ENCODE measurements at regions not wholly inside any gene's neighbourhood (a gene's known extent, or its start where the extent isn't known, plus 50 kb on each side); places are given as distances from the start of the nearest gene placed in this dataset.

GRCh38 chr10:131464789-131465188 is 153.3 kb upstream of the TCERG1L start:
- H3K9me3 Mint-ChIP-seq = peaks cover 0 to 6% (median 0%) of the 10 kb centered on the region in 11 donors
- Histone ChIP-seq H3K4me3 (ENCODE audit: low read length) (no peak overlapping the region), H3K27ac (ENCODE audit: low read depth, low read length) (no peak overlapping the region), H3K27me3 (ENCODE audit: control insufficient read depth in 2 of 2, insufficient read depth in 2 of 2, low read length in 2 of 2) (no peaks in the 10 kb centered on the region), H3K9me3 (ENCODE audit: control insufficient read depth in 2 of 3, low read length in 3 of 3) (no peaks in the 10 kb centered on the region), H3K36me3 (ENCODE audit: control insufficient read depth in 2 of 3, insufficient read depth in 3 of 3, low read length in 3 of 3) (no peaks in the 10 kb centered on the region), H3K4me1 (ENCODE audit: control insufficient read depth in 2 of 2, insufficient read depth in 2 of 2, low read length in 2 of 2) (no peaks in the 10 kb centered on the region)
- POLR2A ChIA-PET = no interaction called here
- CTCF ChIA-PET = no interaction called here
- H3K27me3 Mint-ChIP-seq = peaks cover 0 to 35% (median 17%) of the 10 kb centered on the region in 5 donors
- no peaks in the 10 kb centered on the region for H3K36me3 Mint-ChIP-seq
- DNase-seq (no peak), ATAC-seq (no peak)
- intact Hi-C loops (cut with micrococcal nuclease) = no loop called here
- no peak overlapping the region for H3K27ac Mint-ChIP-seq
- H3K4me3 Mint-ChIP-seq = no peak overlapping the region
- H3K4me1 Mint-ChIP-seq = no peaks in the 10 kb centered on the region

- Mint-ChIP-seq H3K4me3 (no peak overlapping the region), H3K9me3 (peaks cover 0 to 6% (median 0%) of the 10 kb centered on the region in 11 donors), H3K4me1 (no peaks in the 10 kb centered on the region), H3K27ac (no peak overlapping the region), H3K36me3 (no peaks in the 10 kb centered on the region), H3K27me3 (peaks cover 0 to 34% (median 17%) of the 10 kb centered on the region in 5 donors)
- POLR2A ChIA-PET = no interaction called here
- no peak overlapping the region for H3K27ac ChIP-seq (ENCODE audit: low read depth, low read length)
- CTCF ChIA-PET = no interaction called here
- H3K36me3 ChIP-seq (ENCODE audit: control insufficient read depth in 2 of 3, insufficient read depth in 3 of 3, low read length in 3 of 3) = no peaks in the 10 kb centered on the region
- no peaks in the 10 kb centered on the region for H3K27me3 ChIP-seq (ENCODE audit: control insufficient read depth in 2 of 2, insufficient read depth in 2 of 2, low read length in 2 of 2)
- ATAC-seq (no peak), DNase-seq (no peak)
- no peaks in the 10 kb centered on the region for H3K9me3 ChIP-seq (ENCODE audit: control insufficient read depth in 2 of 3, low read length in 3 of 3)
- intact Hi-C loops (cut with micrococcal nuclease) = no loop called here
- no peaks in the 10 kb centered on the region for H3K4me1 ChIP-seq (ENCODE audit: control insufficient read depth in 2 of 2, insufficient read depth in 2 of 2, low read length in 2 of 2)
- no peak overlapping the region for H3K4me3 ChIP-seq (ENCODE audit: low read length)
Measured at GRCh38 chr10:131469551-131469950, 158.0 kb upstream of the TCERG1L start.

GRCh38 chr10:131473645-131474044 is 162.1 kb upstream of the TCERG1L start:
- DNase-seq = no peak
- CTCF ChIA-PET = no interaction called here

GRCh38 chr10:131474416-131474815 is 162.9 kb upstream of the TCERG1L start:
- peaks cover 0 to 32% (median 23%) of the 10 kb centered on the region in 5 donors for H3K27me3 Mint-ChIP-seq
- intact Hi-C loops (cut with micrococcal nuclease) = no loop called here
- Histone ChIP-seq H3K4me3 (ENCODE audit: low read length) (no peak overlapping the region), H3K27me3 (ENCODE audit: control insufficient read depth in 2 of 2, insufficient read depth in 2 of 2, low read length in 2 of 2) (no peaks in the 10 kb centered on the region), H3K36me3 (ENCODE audit: control insufficient read depth in 2 of 3, insufficient read depth in 3 of 3, low read length in 3 of 3) (no peaks in the 10 kb centered on the region), H3K4me1 (ENCODE audit: control insufficient read depth in 2 of 2, insufficient read depth in 2 of 2, low read length in 2 of 2) (no peaks in the 10 kb centered on the region), H3K27ac (ENCODE audit: low read depth, low read length) (no peak overlapping the region), H3K9me3 (ENCODE audit: control insufficient read depth in 2 of 3, low read length in 3 of 3) (no peaks in the 10 kb centered on the region)
- no peak overlapping the region for H3K27ac Mint-ChIP-seq
- H3K4me1 Mint-ChIP-seq = no peaks in the 10 kb centered on the region
- no peak for ATAC-seq
- DNase-seq = no peak
- POLR2A ChIA-PET = no interaction called here
- no peaks in the 10 kb centered on the region for H3K36me3 Mint-ChIP-seq
- H3K4me3 Mint-ChIP-seq = no peak overlapping the region
- CTCF ChIA-PET = no interaction called here
- H3K9me3 Mint-ChIP-seq = peaks cover 0 to 2% (median 0%) of the 10 kb centered on the region in 11 donors

More at GRCh38 chr10:131473645-131474044, 162.1 kb upstream of the TCERG1L start:
- Mint-ChIP-seq H3K4me1 (no peaks in the 10 kb centered on the region), H3K27me3 (peaks cover 0 to 28% (median 25%) of the 10 kb centered on the region in 5 donors), H3K9me3 (peaks cover 0 to under 1% (median 0%) of the 10 kb centered on the region in 11 donors), H3K4me3 (no peak overlapping the region), H3K27ac (no peak overlapping the region), H3K36me3 (no peaks in the 10 kb centered on the region)
- intact Hi-C loops (cut with micrococcal nuclease) = no loop called here
- H3K27ac ChIP-seq (ENCODE audit: low read depth, low read length) = no peak overlapping the region
- no peak for ATAC-seq
- H3K4me3 ChIP-seq (ENCODE audit: low read length) = no peak overlapping the region
- H3K27me3 ChIP-seq (ENCODE audit: control insufficient read depth in 2 of 2, insufficient read depth in 2 of 2, low read length in 2 of 2) = no peaks in the 10 kb centered on the region
- H3K9me3 ChIP-seq (ENCODE audit: control insufficient read depth in 2 of 3, low read length in 3 of 3) = no peaks in the 10 kb centered on the region
- POLR2A ChIA-PET = no interaction called here
- H3K4me1 ChIP-seq (ENCODE audit: control insufficient read depth in 2 of 2, insufficient read depth in 2 of 2, low read length in 2 of 2) = no peaks in the 10 kb centered on the region
- no peaks in the 10 kb centered on the region for H3K36me3 ChIP-seq (ENCODE audit: control insufficient read depth in 2 of 3, insufficient read depth in 3 of 3, low read length in 3 of 3)

GRCh38 chr10:131475043-131475442 is 163.5 kb upstream of the TCERG1L start:
- Mint-ChIP-seq H3K9me3 (peaks cover 0 to 2% (median 0%) of the 10 kb centered on the region in 11 donors), H3K4me3 (no peak overlapping the region), H3K27ac (no peak overlapping the region), H3K36me3 (no peaks in the 10 kb centered on the region), H3K27me3 (peaks cover 0 to 36% (median 17%) of the 10 kb centered on the region in 5 donors), H3K4me1 (no peaks in the 10 kb centered on the region)
- ChIA-PET POLR2A (no interaction called here), CTCF (no interaction called here)
- intact Hi-C loops (cut with micrococcal nuclease) = no loop called here
- H3K27ac ChIP-seq (ENCODE audit: low read depth, low read length) = no peak overlapping the region
- ATAC-seq (peak; percentile 12), DNase-seq (no peak)
- no peaks in the 10 kb centered on the region for H3K36me3 ChIP-seq (ENCODE audit: control insufficient read depth in 2 of 3, insufficient read depth in 3 of 3, low read length in 3 of 3)
- H3K4me3 ChIP-seq (ENCODE audit: low read length) = no peak overlapping the region
- H3K27me3 ChIP-seq (ENCODE audit: control insufficient read depth in 2 of 2, insufficient read depth in 2 of 2, low read length in 2 of 2) = no peaks in the 10 kb centered on the region
- H3K9me3 ChIP-seq (ENCODE audit: control insufficient read depth in 2 of 3, low read length in 3 of 3) = no peaks in the 10 kb centered on the region
- H3K4me1 ChIP-seq (ENCODE audit: control insufficient read depth in 2 of 2, insufficient read depth in 2 of 2, low read length in 2 of 2) = no peaks in the 10 kb centered on the region

- intact Hi-C loops (cut with micrococcal nuclease) = no loop called here
- DNase-seq (no peak), ATAC-seq (no peak)
- ChIA-PET POLR2A (no interaction called here), CTCF (no interaction called here)
- H3K4me3 ChIP-seq (ENCODE audit: low read length) = no peak overlapping the region
- no peaks in the 10 kb centered on the region for H3K36me3 ChIP-seq (ENCODE audit: control insufficient read depth in 2 of 3, insufficient read depth in 3 of 3, low read length in 3 of 3)
- no peaks in the 10 kb centered on the region for H3K4me1 ChIP-seq (ENCODE audit: control insufficient read depth in 2 of 2, insufficient read depth in 2 of 2, low read length in 2 of 2)
- H3K27ac Mint-ChIP-seq = no peak overlapping the region
- H3K36me3 Mint-ChIP-seq = no peaks in the 10 kb centered on the region
- no peaks in the 10 kb centered on the region for H3K4me1 Mint-ChIP-seq
- H3K27me3 ChIP-seq (ENCODE audit: control insufficient read depth in 2 of 2, insufficient read depth in 2 of 2, low read length in 2 of 2) = no peaks in the 10 kb centered on the region
- no peak overlapping the region for H3K27ac ChIP-seq (ENCODE audit: low read depth, low read length)
- H3K9me3 Mint-ChIP-seq = peaks cover 0 to 2% (median 0%) of the 10 kb centered on the region in 11 donors
- no peaks in the 10 kb centered on the region for H3K9me3 ChIP-seq (ENCODE audit: control insufficient read depth in 2 of 3, low read length in 3 of 3)
- peaks cover 0 to 37% (median 15%) of the 10 kb centered on the region in 5 donors for H3K27me3 Mint-ChIP-seq
- H3K4me3 Mint-ChIP-seq = no peak overlapping the region
Measured at GRCh38 chr10:131475803-131476202, 164.3 kb upstream of the TCERG1L start.

GRCh38 chr10:131477457-131478121 is 166.1 kb upstream of the TCERG1L start:
- H3K36me3 Mint-ChIP-seq = no peaks in the 10 kb centered on the region
- CTCF ChIA-PET = no interaction called here
- no peaks in the 10 kb centered on the region for H3K4me1 ChIP-seq (ENCODE audit: control insufficient read depth in 2 of 2, insufficient read depth in 2 of 2, low read length in 2 of 2)
- peaks cover 0 to 8% (median 2%) of the 10 kb centered on the region in 11 donors for H3K9me3 Mint-ChIP-seq
- no peaks in the 10 kb centered on the region for H3K27me3 ChIP-seq (ENCODE audit: control insufficient read depth in 2 of 2, insufficient read depth in 2 of 2, low read length in 2 of 2)
- H3K27me3 Mint-ChIP-seq = peaks cover 0 to 52% (median 17%) of the 10 kb centered on the region in 5 donors
- no peak for DNase-seq
- no peak overlapping the region for H3K4me3 ChIP-seq (ENCODE audit: low read length)
- no peak overlapping the region for H3K27ac Mint-ChIP-seq
- no peaks in the 10 kb centered on the region for H3K4me1 Mint-ChIP-seq
- H3K9me3 ChIP-seq (ENCODE audit: control insufficient read depth in 2 of 3, low read length in 3 of 3) = no peaks in the 10 kb centered on the region
- no peaks in the 10 kb centered on the region for H3K36me3 ChIP-seq (ENCODE audit: control insufficient read depth in 2 of 3, insufficient read depth in 3 of 3, low read length in 3 of 3)
- ATAC-seq = no peak
- no peak overlapping the region for H3K27ac ChIP-seq (ENCODE audit: low read depth, low read length)
- POLR2A ChIA-PET = no interaction called here
- intact Hi-C loops (cut with micrococcal nuclease) = no loop called here
- H3K4me3 Mint-ChIP-seq = no peak overlapping the region
